SJSA1 (cell line): ENCODE measurements at regions not wholly inside any gene's neighbourhood (a gene's known extent, or its start where the extent isn't known, plus 50 kb on each side); places are given as distances from the start of the nearest gene placed in this dataset.

Experiments used
- DNase-seq, 2 experiments: peaks; one replicate each; pipeline ENCODE4 v3.0.0-alpha.2; 2015 to 2020; ENCODE audit warnings: low spot score in 2 of 2, low read depth in 1 of 2
- H3K27ac ChIP-seq: fragments of 250-450 bp; sonication (Bioruptor Pico); 2 replicates; pipeline ENCODE4 v1.5.1; 2020; ENCODE audit warnings: mild to moderate bottlenecking, moderate library complexity
- H3K27me3 ChIP-seq: fragments of 250-450 bp; sonication (Bioruptor Pico); replicated peaks from 2 replicates; pipeline ENCODE4 v1.5.1; 2020; ENCODE audit warnings: mild to moderate bottlenecking, moderate library complexity
- H3K36me3 ChIP-seq: fragments of 250-450 bp; sonication (Bioruptor Pico); 2 replicates; pipeline ENCODE4 v1.5.1; 2020; ENCODE audit warnings: mild to moderate bottlenecking
- H3K4me1 ChIP-seq: fragments of 250-450 bp; sonication (Bioruptor Pico); replicated peaks from 2 replicates; pipeline ENCODE4 v1.6.1; 2021; ENCODE audit warnings: mild to moderate bottlenecking
- H3K4me3 ChIP-seq: fragments of 250-450 bp; sonication (Bioruptor Pico); 2 replicates; pipeline ENCODE4 v1.5.1; 2020; ENCODE audit warnings: mild to moderate bottlenecking
- H3K9me3 ChIP-seq: fragments of 250-450 bp; sonication (Bioruptor Pico); replicated peaks from 2 replicates; pipeline ENCODE4 v1.5.1; 2020; ENCODE audit warnings: mild to moderate bottlenecking

DNA sequence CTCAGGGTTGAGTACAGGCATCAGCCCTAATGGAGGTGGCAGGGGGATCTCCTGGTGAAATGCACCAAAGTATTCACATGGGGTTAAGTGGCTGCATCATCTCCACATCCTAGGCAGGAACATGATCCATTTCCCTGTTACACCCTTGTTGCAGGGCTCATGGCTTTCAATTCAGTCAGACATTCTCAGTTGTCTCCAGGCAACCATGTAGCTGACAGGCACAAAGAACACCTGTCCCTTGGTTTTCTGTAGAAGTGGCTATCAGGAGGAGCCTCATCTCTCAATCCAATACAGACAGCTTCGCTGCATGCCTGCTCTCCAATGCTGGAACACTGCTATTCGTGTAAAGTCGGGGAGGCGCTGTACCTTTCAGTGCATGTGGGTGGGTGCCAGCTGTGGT lies 299.0 kb upstream of the FOXG1 start:
- no peak for DNase-seq
- no peak overlapping the region for H3K4me3 ChIP-seq
- H3K4me1 ChIP-seq, result no peaks in the 10 kb centered on the region

GRCh38 chr14:28468191-28469151 lies 298.1 kb upstream of the FOXG1 start:
- H3K4me1 ChIP-seq, result no peaks in the 10 kb centered on the region
- no peaks in the 10 kb centered on the region for H3K9me3 ChIP-seq
- no peak overlapping the region for H3K4me3 ChIP-seq
- no peak for DNase-seq
- H3K36me3 ChIP-seq, result no peaks in the 10 kb centered on the region
- H3K27ac ChIP-seq, result no peak overlapping the region
- H3K27me3 ChIP-seq, result no peaks in the 10 kb centered on the region

More for the DNA sequence above, 299.0 kb upstream of the FOXG1 start:
- Histone ChIP-seq H3K9me3 (no peaks in the 10 kb centered on the region), H3K27ac (no peak overlapping the region), H3K27me3 (no peaks in the 10 kb centered on the region), H3K36me3 (no peaks in the 10 kb centered on the region)

- H3K9me3 ChIP-seq, result no peaks in the 10 kb centered on the region
- no peaks in the 10 kb centered on the region for H3K4me1 ChIP-seq
- H3K36me3 ChIP-seq, result no peaks in the 10 kb centered on the region
- DNase-seq, result no peak
- H3K27me3 ChIP-seq, result no peaks in the 10 kb centered on the region
- H3K4me3 ChIP-seq, result no peak overlapping the region
- no peak overlapping the region for H3K27ac ChIP-seq
Observed at GRCh38 chr14:28482251-28483040, 284.1 kb upstream of the FOXG1 start.

- Histone ChIP-seq H3K27me3 (no peaks in the 10 kb centered on the region), H3K9me3 (no peaks in the 10 kb centered on the region), H3K36me3 (no peaks in the 10 kb centered on the region), H3K27ac (no peak overlapping the region), H3K4me3 (no peak overlapping the region), H3K4me1 (no peaks in the 10 kb centered on the region)
- no peak for DNase-seq
Observed at GRCh38 chr14:28483506-28483905, 283.1 kb upstream of the FOXG1 start.

GRCh38 chr14:28488684-28489083 lies 277.9 kb upstream of the FOXG1 start:
- Histone ChIP-seq H3K4me3 (no peak overlapping the region), H3K27ac (no peak overlapping the region), H3K4me1 (no peaks in the 10 kb centered on the region), H3K36me3 (no peaks in the 10 kb centered on the region), H3K9me3 (no peaks in the 10 kb centered on the region), H3K27me3 (no peaks in the 10 kb centered on the region)
- no peak for DNase-seq

- no peak overlapping the region for H3K27ac ChIP-seq
- H3K36me3 ChIP-seq, result no peaks in the 10 kb centered on the region
Observed at GRCh38 chr14:28493516-28493915, 273.1 kb upstream of the FOXG1 start.

GRCh38 chr14:28494196-28494595 lies 272.4 kb upstream of the FOXG1 start:
- Histone ChIP-seq H3K4me3 (no peak overlapping the region), H3K36me3 (no peaks in the 10 kb centered on the region), H3K27me3 (no peaks in the 10 kb centered on the region), H3K27ac (no peak overlapping the region), H3K9me3 (no peaks in the 10 kb centered on the region), H3K4me1 (no peaks in the 10 kb centered on the region)
- DNase-seq, result no peak

More at GRCh38 chr14:28493516-28493915, 273.1 kb upstream of the FOXG1 start:
- no peaks in the 10 kb centered on the region for H3K27me3 ChIP-seq
- H3K4me1 ChIP-seq, result no peaks in the 10 kb centered on the region
- no peak for DNase-seq
- H3K4me3 ChIP-seq, result no peak overlapping the region
- H3K9me3 ChIP-seq, result no peaks in the 10 kb centered on the region

DNA sequence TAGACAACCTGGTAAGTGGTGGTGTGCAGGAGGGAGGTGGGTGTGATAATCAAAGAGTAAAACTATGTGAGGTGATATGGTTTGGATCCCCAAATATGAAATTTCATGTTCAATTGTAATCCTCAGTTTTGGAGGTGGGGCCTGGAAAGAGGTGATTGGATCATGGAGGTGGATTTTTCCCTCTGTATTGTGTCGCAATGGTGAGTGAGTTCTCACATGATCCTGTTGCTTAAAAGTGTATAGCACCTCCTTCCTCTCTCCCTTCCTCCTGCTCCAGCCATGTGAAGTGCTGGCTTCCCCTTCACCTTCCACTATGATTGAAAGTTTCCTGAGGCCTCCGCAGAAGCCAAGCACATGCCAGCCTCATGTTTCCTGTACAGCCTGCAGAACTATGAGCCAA lies 270.2 kb upstream of the FOXG1 start:
- Histone ChIP-seq H3K4me1 (no peaks in the 10 kb centered on the region), H3K36me3 (no peaks in the 10 kb centered on the region), H3K27me3 (no peaks in the 10 kb centered on the region), H3K9me3 (no peaks in the 10 kb centered on the region), H3K4me3 (no peak overlapping the region), H3K27ac (no peak overlapping the region)
- DNase-seq, result no peak

DNA sequence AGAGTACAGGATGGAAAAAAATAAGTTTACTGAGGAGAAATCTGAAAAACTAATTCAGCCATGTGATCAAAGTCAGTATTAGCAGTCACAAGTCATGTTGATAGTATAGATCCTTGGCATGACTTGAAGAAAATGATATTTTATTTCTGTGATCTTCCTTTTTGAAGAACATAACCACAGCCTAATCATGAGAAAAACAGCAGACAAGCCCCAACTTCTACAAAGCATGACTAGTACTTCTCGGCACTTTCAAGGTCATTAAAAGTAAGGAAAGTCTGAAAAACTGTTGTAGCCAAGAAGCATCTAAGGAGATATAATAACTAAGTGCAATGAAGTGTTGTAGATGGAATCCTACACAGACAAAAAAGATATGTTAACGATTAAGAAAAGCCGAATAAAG lies 264.1 kb upstream of the FOXG1 start:
- Histone ChIP-seq H3K36me3 (no peaks in the 10 kb centered on the region), H3K27me3 (no peaks in the 10 kb centered on the region; the same call in 1 of the 2 replicates), H3K27ac (no peak overlapping the region), H3K9me3 (no peaks in the 10 kb centered on the region), H3K4me1 (no peaks in the 10 kb centered on the region), H3K4me3 (no peak overlapping the region)
- DNase-seq, result no peak

GRCh38 chr14:28515571-28515970 lies 251.0 kb upstream of the FOXG1 start:
- H3K27ac ChIP-seq, result no peak overlapping the region
- H3K27me3 ChIP-seq, result no peaks in the 10 kb centered on the region; the same call in 1 of the 2 replicates
- H3K4me3 ChIP-seq, result no peak overlapping the region
- no peaks in the 10 kb centered on the region for H3K9me3 ChIP-seq
- H3K36me3 ChIP-seq, result no peaks in the 10 kb centered on the region
- H3K4me1 ChIP-seq, result no peaks in the 10 kb centered on the region
- no peak for DNase-seq

- no peaks in the 10 kb centered on the region for H3K4me1 ChIP-seq
Observed at GRCh38 chr14:28536889-28537288, 229.7 kb upstream of the FOXG1 start.

GRCh38 chr14:28542040-28542439 lies 224.5 kb upstream of the FOXG1 start:
- DNase-seq, result no peak
- no peaks in the 10 kb centered on the region for H3K36me3 ChIP-seq
- H3K4me1 ChIP-seq, result no peaks in the 10 kb centered on the region
- H3K27me3 ChIP-seq, result no peaks in the 10 kb centered on the region
- no peaks in the 10 kb centered on the region for H3K9me3 ChIP-seq
- H3K4me3 ChIP-seq, result no peak overlapping the region
- H3K27ac ChIP-seq, result no peak overlapping the region

More at GRCh38 chr14:28536889-28537288, 229.7 kb upstream of the FOXG1 start:
- Histone ChIP-seq H3K4me3 (no peak overlapping the region), H3K36me3 (no peaks in the 10 kb centered on the region), H3K27me3 (no peaks in the 10 kb centered on the region), H3K9me3 (no peaks in the 10 kb centered on the region), H3K27ac (no peak overlapping the region)
- no peak for DNase-seq

- Histone ChIP-seq H3K9me3 (no peaks in the 10 kb centered on the region), H3K27ac (no peak overlapping the region), H3K36me3 (no peaks in the 10 kb centered on the region), H3K27me3 (no peaks in the 10 kb centered on the region), H3K4me3 (no peak overlapping the region), H3K4me1 (no peaks in the 10 kb centered on the region)
- no peak for DNase-seq
Observed at GRCh38 chr14:28565345-28565744, 201.2 kb upstream of the FOXG1 start.

DNA sequence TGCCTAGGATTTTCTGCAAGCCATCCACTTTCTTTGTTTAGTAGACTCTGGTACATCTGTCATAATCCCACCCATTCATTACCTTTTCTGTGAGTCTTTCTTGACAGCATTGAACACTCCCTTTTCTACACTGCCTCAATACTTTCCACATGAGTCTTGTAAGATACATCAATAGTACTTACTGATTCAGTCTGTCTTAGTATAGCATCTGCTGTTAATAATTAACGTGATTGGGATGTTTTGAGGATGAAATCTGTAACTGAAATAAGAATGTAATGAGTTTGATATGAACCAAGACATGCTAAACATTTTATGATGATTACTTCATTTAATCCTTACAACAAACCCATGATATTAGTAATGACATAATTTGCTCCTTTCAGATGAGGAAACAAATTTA lies 196.2 kb upstream of the FOXG1 start:
- Histone ChIP-seq H3K9me3 (no peaks in the 10 kb centered on the region), H3K36me3 (no peaks in the 10 kb centered on the region), H3K27me3 (no peaks in the 10 kb centered on the region), H3K4me1 (no peaks in the 10 kb centered on the region), H3K27ac (no peak overlapping the region), H3K4me3 (no peak overlapping the region)
- no peak for DNase-seq
